H1 (cell line): ENCODE measurements at regions not wholly inside any gene's neighbourhood (a gene's known extent, or its start where the extent isn't known, plus 50 kb on each side); places are given as distances from the start of the nearest gene placed in this dataset.

ENCODE experiments used
- CTCF ChIA-PET: fragments of 300-600 bp; sonication (Branson Sonifier 250); formaldehyde crosslinking; loops from one replicate; lab custom pipeline; 2021; ENCODE audit not compliant: partially characterized antibody; lab: Charles Lee
- POLR2A ChIA-PET: fragments of 300-600 bp; sonication (Branson Sonifier 250); formaldehyde crosslinking; loops from one replicate; lab custom pipeline; 2021; ENCODE audit warnings: inconsistent platforms; ENCODE audit not compliant: partially characterized antibody; lab: Charles Lee
- DNase-seq, 2 experiments: peaks; one replicate each; pipeline versions ENCODE4 v3.0.0 to v3.0.0-alpha.2; 2010 to 2022; ENCODE audit warnings: low spot score in 2 of 2, low read depth in 1 of 2, mixed read lengths in 1 of 2
- FAIRE-seq: peaks from 2 replicates; lab custom pipeline; 2011; peaks lifted over from hg19 to GRCh38; lab: Jason Lieb, UNC
- H2AFZ ChIP-seq: 2 replicates; pipeline ENCODE4 v1.8.1; 2012; ENCODE audit warnings: low read length, inconsistent platforms
- H2AK5ac ChIP-seq: 2 replicates; pipeline ENCODE4 v1.6.1; 2013; ENCODE audit warnings: low read depth, low read length
- H2BK120ac ChIP-seq: replicated peaks from 2 replicates; pipeline ENCODE3; 2013; ENCODE audit warnings: low read depth, low read length, inconsistent platforms
- H2BK12ac ChIP-seq: 2 replicates; pipeline ENCODE4 v1.6.1; 2013; ENCODE audit warnings: low read depth, low read length
- H2BK15ac ChIP-seq: 2 replicates; pipeline ENCODE4 v1.6.1; 2013; ENCODE audit warnings: low read length
- H2BK20ac ChIP-seq: 2 replicates; pipeline ENCODE4 v1.6.1; 2013; ENCODE audit warnings: low read length
- H2BK5ac ChIP-seq: 2 replicates; pipeline ENCODE4 v1.6.1; 2013; ENCODE audit warnings: low read depth, low read length
- H3K14ac ChIP-seq: 2 replicates; pipeline ENCODE4 v1.6.1; 2013; ENCODE audit warnings: inconsistent platforms; ENCODE audit not compliant: insufficient read length
- H3K18ac ChIP-seq: 2 replicates; pipeline ENCODE4 v1.6.1; 2013; ENCODE audit warnings: low read length; ENCODE audit errors: extremely low read depth
- H3K23ac ChIP-seq: 2 replicates; pipeline ENCODE4 v1.6.1; 2013; ENCODE audit warnings: inconsistent platforms; ENCODE audit not compliant: insufficient read length
- H3K23me2 ChIP-seq: 2 replicates; pipeline ENCODE4 v1.6.1; 2013; ENCODE audit warnings: low read depth, low read length
- H3K27ac ChIP-seq: 2 replicates; pipeline ENCODE4 v1.6.1; 2011; ENCODE audit warnings: low read depth, low read length, inconsistent platforms
- H3K27me3 ChIP-seq, 4 experiments: replicated peaks in 1 of 4; 1 replicate in 1 of 4; 2 replicates in 3 of 4; pipeline versions ENCODE4 v1.6.1 to v1.8.1; 2011 to 2013; ENCODE audit warnings: low read length in 3 of 4, mild to moderate bottlenecking in 3 of 4, inconsistent platforms in 2 of 4, mixed read lengths in 2 of 4, moderate library complexity in 1 of 4; ENCODE audit not compliant: control insufficient read depth in 3 of 4, insufficient read depth in 3 of 4; ENCODE audit errors: extremely low read depth in 1 of 4
- H3K36me3 ChIP-seq, 4 experiments: 2 replicates each; pipeline versions ENCODE4 v1.6.1 to v1.8.1; 2011 to 2013; ENCODE audit warnings: mild to moderate bottlenecking in 4 of 4, low read length in 3 of 4, moderate library complexity in 2 of 4, control low read depth in 1 of 4, inconsistent platforms in 1 of 4; ENCODE audit not compliant: insufficient read depth in 4 of 4, control insufficient read depth in 2 of 4
- H3K4ac ChIP-seq: replicated peaks from 2 replicates; pipeline ENCODE3; 2013; ENCODE audit warnings: low read length, low read depth, mixed read lengths, inconsistent platforms; ENCODE audit not compliant: insufficient read length
- H3K4me1 ChIP-seq, 4 experiments: replicated peaks in 1 of 4; 1 replicate in 1 of 4; 2 replicates in 3 of 4; pipeline versions ENCODE4 v1.6.1 to v1.8.1; 2011 to 2013; ENCODE audit warnings: low read length in 3 of 4, inconsistent platforms in 2 of 4, mixed read lengths in 1 of 4; ENCODE audit not compliant: insufficient read depth in 4 of 4, control insufficient read depth in 3 of 4
- H3K4me2 ChIP-seq, 2 experiments: 2 replicates each; pipeline versions ENCODE4 v1.6.1 to v1.8.1; 2011 to 2013; ENCODE audit warnings: low read depth in 2 of 2, low read length in 2 of 2, control low read depth in 1 of 2, inconsistent platforms in 1 of 2, mild to moderate bottlenecking in 1 of 2; ENCODE audit not compliant: insufficient read depth in 1 of 2
- H3K4me3 ChIP-seq, 4 experiments: fragments of 200-600, 300-600 bp in 1 of 4; sonication (generic), shearing (Covaris generic), sonication (Bioruptor Twin) in 1 of 4; 2 replicates each; pipeline versions ENCODE4 v1.5.1 to v1.8.1; 2011 to 2016; ENCODE audit warnings: low read length in 4 of 4, low read depth in 3 of 4, control low read depth in 2 of 4, inconsistent platforms in 2 of 4, mild to moderate bottlenecking in 2 of 4, mixed read lengths in 1 of 4, moderate library complexity in 1 of 4; ENCODE audit not compliant: insufficient read depth in 2 of 4; ENCODE audit errors: extremely low read depth in 1 of 4
- H3K56ac ChIP-seq: replicated peaks from 2 replicates; pipeline ENCODE3; 2013; ENCODE audit warnings: low read depth, mild to moderate bottlenecking, mixed read lengths, low read length, inconsistent platforms; ENCODE audit not compliant: insufficient read length
- H3K79me1 ChIP-seq: 2 replicates; pipeline ENCODE4 v1.6.1; 2013; ENCODE audit warnings: low read depth, low read length, control low read depth
- H3K79me2 ChIP-seq, 2 experiments: 2 replicates each; pipeline versions ENCODE4 v1.6.1 to v1.8.1; 2012 to 2013; ENCODE audit warnings: low read length in 2 of 2, mild to moderate bottlenecking in 2 of 2, inconsistent platforms in 1 of 2; ENCODE audit not compliant: insufficient read depth in 2 of 2, control insufficient read depth in 1 of 2
- H3K9ac ChIP-seq, 4 experiments: replicated peaks in 1 of 4; 1 replicate in 1 of 4; 2 replicates in 3 of 4; pipeline versions ENCODE4 v1.6.1 to v1.8.1; 2011 to 2013; ENCODE audit warnings: low read depth in 3 of 4, low read length in 3 of 4, control low read depth in 2 of 4, mild to moderate bottlenecking in 2 of 4, moderate library complexity in 2 of 4, inconsistent platforms in 1 of 4; ENCODE audit errors: extremely low read depth in 1 of 4
- H3K9me3 ChIP-seq, 2 experiments: 2 replicates each; pipeline versions ENCODE4 v1.6.1 to v1.8.1; 2012 to 2013; ENCODE audit warnings: mild to moderate bottlenecking in 2 of 2, moderate library complexity in 2 of 2, control low read depth in 1 of 2, inconsistent platforms in 1 of 2, low read depth in 1 of 2, low read length in 1 of 2, mixed read lengths in 1 of 2; ENCODE audit not compliant: insufficient read depth in 2 of 2
- H4K20me1 ChIP-seq, 2 experiments: replicated peaks in 1 of 2; 2 replicates each; pipeline versions ENCODE3 to v1.8.1; 2011 to 2013; ENCODE audit warnings: inconsistent platforms in 2 of 2, low read length in 2 of 2, mild to moderate bottlenecking in 1 of 2; ENCODE audit not compliant: insufficient read depth in 2 of 2, control insufficient read depth in 1 of 2
- H4K5ac ChIP-seq: 2 replicates; pipeline ENCODE4 v1.6.1; 2013; ENCODE audit warnings: low read length, low read depth, mixed read lengths, inconsistent platforms; ENCODE audit not compliant: insufficient read length
- H4K8ac ChIP-seq: 2 replicates; pipeline ENCODE4 v1.8.0; 2013; ENCODE audit warnings: mild to moderate bottlenecking, moderate library complexity, low read length, inconsistent platforms; ENCODE audit not compliant: insufficient read depth; ENCODE audit errors: extremely low read depth
- H4K91ac ChIP-seq: replicated peaks from 2 replicates; pipeline ENCODE3; 2013; ENCODE audit warnings: low read length, mixed read lengths, inconsistent platforms; ENCODE audit not compliant: insufficient read length
- ASH2L ChIP-seq: fragments of 200-600, 300-600 bp; sonication (generic); IDR thresholded peaks from one replicate; pipeline ENCODE4 v1.7.1; 2017; ENCODE audit warnings: low read length
- CHD2 ChIP-seq: IDR thresholded peaks from 2 replicates; pipeline ENCODE4 v1.6.1; 2012; ENCODE audit warnings: low read length, improper control_type of control experiment
- MAX ChIP-seq: IDR thresholded peaks from 2 replicates; pipeline ENCODE4 v1.6.1; 2012; ENCODE audit warnings: inconsistent platforms
- WGBS, 2 experiments: shearing (Covaris generic) in 1 of 2; methylation state at CpG; one replicate each; pipeline versions ENCODE4 v1.1.6 to v1.1.7; 2013 to 2015; ENCODE audit warnings: low lambda C conversion rate in 2 of 2, mixed read lengths in 2 of 2, inconsistent platforms in 1 of 2, low coverage in 1 of 2, missing lambda C conversion rate in 1 of 2; ENCODE audit not compliant: insufficient replicate concordance in 2 of 2, insufficient coverage in 1 of 2, insufficient read length in 1 of 2; ENCODE audit errors: extremely low coverage in 1 of 2, missing lambda C conversion rate in 1 of 2; 5-methylcytosine and 5-hydroxymethylcytosine counted together

- Histone ChIP-seq H2AFZ (no peak overlapping the region), H3K79me1 (no peaks in the 10 kb centered on the region), H3K14ac (no peak overlapping the region), H3K36me3 (no peaks in the 10 kb centered on the region), H2BK5ac (no peak overlapping the region), H3K27ac (no peak overlapping the region), H3K27me3 (peaks cover 17 to 24% (median 20%) of the 10 kb centered on the region in 4 experiments), H4K8ac (peak overlapping the region; percentile 47; the same call in 1 of the 2 replicates), H2BK120ac (no peak overlapping the region), H3K9me3 (no peaks in the 10 kb centered on the region), H2BK12ac (no peak overlapping the region), H3K23ac (no peak overlapping the region), H4K5ac (no peak overlapping the region), H3K9ac (no peak overlapping the region), H4K91ac (no peak overlapping the region), H3K23me2 (peaks cover 8% of the 10 kb centered on the region; the same call in 1 of the 2 replicates), H3K79me2 (no peaks in the 10 kb centered on the region), H3K4ac (no peak overlapping the region), H2AK5ac (no peak overlapping the region; the same call in 1 of the 2 replicates), H2BK20ac (no peak overlapping the region), H2BK15ac (no peak overlapping the region), H4K20me1 (peaks cover 2 to 5% of the 10 kb centered on the region in 2 experiments), H3K56ac (no peak overlapping the region), H3K4me2 (no peak overlapping the region), H3K18ac (no peak overlapping the region), H3K4me3 (no peak overlapping the region), H3K4me1 (peaks cover 2 to 8% (median 5%) of the 10 kb centered on the region in 4 experiments; a peak in 5 of 7 replicates)
- DNase-seq (no peak), FAIRE-seq (no peak)
- POLR2A ChIA-PET = no interaction called here
- TF ChIP-seq CHD2 = no peak
- no peak for TF ChIP-seq ASH2L
- TF ChIP-seq MAX = 0 out of 2 replicates have a peak, but pooled peaks have one; percentile 40
- CTCF ChIA-PET = interaction anchor here (1.2 to 1.3 kb wide), 2 partner anchors 8 to 83 kb away, joined by 3 to 4 read pairs; no protein-coding TSS in a partner anchor
- whole genome bisulfite sequencing, 2 experiments = 92% methylated on average over 10 of the region's 10 CpGs; no CpG with 5 or more reads in 1 of the 2 experiments
Observed at GRCh38 chr3:127461286-127461910, 129.1 kb downstream of the TPRA1 start.
